ENCODE measurements at regions not wholly inside any gene's neighbourhood (a gene's known extent, or its start where the extent isn't known, plus 50 kb on each side); places are given as distances from the start of the nearest gene placed in this dataset.

GRCh38 chr5:106637275-106637674 lies 1033.5 kb downstream of the EFNA5 start:
- TF ChIP-seq ZNF565 (CRISPR knock-in tag; conservative IDR thresholded peaks at IDR 0.05; ENCODE audit: low read depth): no peak
- no peak for TF ChIP-seq SNAI2 (CRISPR knock-in tag; IDR thresholded peaks at IDR 0.05)
- TF ChIP-seq ZNF8 (CRISPR knock-in tag; IDR thresholded peaks at IDR 0.05): no peak
- TF ChIP-seq ARNTL (CRISPR knock-in tag; IDR thresholded peaks at IDR 0.05; ENCODE audit: borderline replicate concordance, low read depth): no peak
- TF ChIP-seq RARB (CRISPR knock-in tag; IDR thresholded peaks at IDR 0.05): no peak
- no peak for TF ChIP-seq TOX (CRISPR knock-in tag; IDR thresholded peaks at IDR 0.05; ENCODE audit: borderline replicate concordance)
- no peak for TF ChIP-seq OSR1 (CRISPR knock-in tag; IDR thresholded peaks at IDR 0.05)
- no peak for TF ChIP-seq CSDC2 (CRISPR knock-in tag; IDR thresholded peaks at IDR 0.05)
